H1 (cell line): ENCODE measurements at regions not wholly inside any gene's neighbourhood (a gene's known extent, or its start where the extent isn't known, plus 50 kb on each side); places are given as distances from the start of the nearest gene placed in this dataset.

ENCODE experiments used
- CTCF ChIA-PET: fragments of 300-600 bp; sonication (Branson Sonifier 250); formaldehyde crosslinking; loops from one replicate; lab custom pipeline; 2021; ENCODE audit not compliant: partially characterized antibody; lab: Charles Lee
- POLR2A ChIA-PET: fragments of 300-600 bp; sonication (Branson Sonifier 250); formaldehyde crosslinking; loops from one replicate; lab custom pipeline; 2021; ENCODE audit warnings: inconsistent platforms; ENCODE audit not compliant: partially characterized antibody; lab: Charles Lee
- DNase-seq, 2 experiments: peaks; one replicate each; pipeline versions ENCODE4 v3.0.0 to v3.0.0-alpha.2; 2010 to 2022; ENCODE audit warnings: low spot score in 2 of 2, low read depth in 1 of 2, mixed read lengths in 1 of 2
- FAIRE-seq: peaks from 2 replicates; lab custom pipeline; 2011; peaks lifted over from hg19 to GRCh38; lab: Jason Lieb, UNC
- H2AFZ ChIP-seq: 2 replicates; pipeline ENCODE4 v1.8.1; 2012; ENCODE audit warnings: low read length, inconsistent platforms
- H2AK5ac ChIP-seq: 2 replicates; pipeline ENCODE4 v1.6.1; 2013; ENCODE audit warnings: low read depth, low read length
- H2BK120ac ChIP-seq: replicated peaks from 2 replicates; pipeline ENCODE3; 2013; ENCODE audit warnings: low read depth, low read length, inconsistent platforms
- H2BK12ac ChIP-seq: 2 replicates; pipeline ENCODE4 v1.6.1; 2013; ENCODE audit warnings: low read depth, low read length
- H2BK15ac ChIP-seq: 2 replicates; pipeline ENCODE4 v1.6.1; 2013; ENCODE audit warnings: low read length
- H2BK20ac ChIP-seq: 2 replicates; pipeline ENCODE4 v1.6.1; 2013; ENCODE audit warnings: low read length
- H2BK5ac ChIP-seq: 2 replicates; pipeline ENCODE4 v1.6.1; 2013; ENCODE audit warnings: low read depth, low read length
- H3K14ac ChIP-seq: 2 replicates; pipeline ENCODE4 v1.6.1; 2013; ENCODE audit warnings: inconsistent platforms; ENCODE audit not compliant: insufficient read length
- H3K18ac ChIP-seq: 2 replicates; pipeline ENCODE4 v1.6.1; 2013; ENCODE audit warnings: low read length; ENCODE audit errors: extremely low read depth
- H3K23ac ChIP-seq: 2 replicates; pipeline ENCODE4 v1.6.1; 2013; ENCODE audit warnings: inconsistent platforms; ENCODE audit not compliant: insufficient read length
- H3K23me2 ChIP-seq: 2 replicates; pipeline ENCODE4 v1.6.1; 2013; ENCODE audit warnings: low read depth, low read length
- H3K27ac ChIP-seq: 2 replicates; pipeline ENCODE4 v1.6.1; 2011; ENCODE audit warnings: low read depth, low read length, inconsistent platforms
- H3K27me3 ChIP-seq, 4 experiments: replicated peaks in 1 of 4; 1 replicate in 1 of 4; 2 replicates in 3 of 4; pipeline versions ENCODE4 v1.6.1 to v1.8.1; 2011 to 2013; ENCODE audit warnings: low read length in 3 of 4, mild to moderate bottlenecking in 3 of 4, inconsistent platforms in 2 of 4, mixed read lengths in 2 of 4, moderate library complexity in 1 of 4; ENCODE audit not compliant: control insufficient read depth in 3 of 4, insufficient read depth in 3 of 4; ENCODE audit errors: extremely low read depth in 1 of 4
- H3K36me3 ChIP-seq, 4 experiments: 2 replicates each; pipeline versions ENCODE4 v1.6.1 to v1.8.1; 2011 to 2013; ENCODE audit warnings: mild to moderate bottlenecking in 4 of 4, low read length in 3 of 4, moderate library complexity in 2 of 4, control low read depth in 1 of 4, inconsistent platforms in 1 of 4; ENCODE audit not compliant: insufficient read depth in 4 of 4, control insufficient read depth in 2 of 4
- H3K4ac ChIP-seq: replicated peaks from 2 replicates; pipeline ENCODE3; 2013; ENCODE audit warnings: low read length, low read depth, mixed read lengths, inconsistent platforms; ENCODE audit not compliant: insufficient read length
- H3K4me1 ChIP-seq, 4 experiments: replicated peaks in 1 of 4; 1 replicate in 1 of 4; 2 replicates in 3 of 4; pipeline versions ENCODE4 v1.6.1 to v1.8.1; 2011 to 2013; ENCODE audit warnings: low read length in 3 of 4, inconsistent platforms in 2 of 4, mixed read lengths in 1 of 4; ENCODE audit not compliant: insufficient read depth in 4 of 4, control insufficient read depth in 3 of 4
- H3K4me2 ChIP-seq, 2 experiments: 2 replicates each; pipeline versions ENCODE4 v1.6.1 to v1.8.1; 2011 to 2013; ENCODE audit warnings: low read depth in 2 of 2, low read length in 2 of 2, control low read depth in 1 of 2, inconsistent platforms in 1 of 2, mild to moderate bottlenecking in 1 of 2; ENCODE audit not compliant: insufficient read depth in 1 of 2
- H3K4me3 ChIP-seq, 4 experiments: fragments of 200-600, 300-600 bp in 1 of 4; sonication (generic), shearing (Covaris generic), sonication (Bioruptor Twin) in 1 of 4; 2 replicates each; pipeline versions ENCODE4 v1.5.1 to v1.8.1; 2011 to 2016; ENCODE audit warnings: low read length in 4 of 4, low read depth in 3 of 4, control low read depth in 2 of 4, inconsistent platforms in 2 of 4, mild to moderate bottlenecking in 2 of 4, mixed read lengths in 1 of 4, moderate library complexity in 1 of 4; ENCODE audit not compliant: insufficient read depth in 2 of 4; ENCODE audit errors: extremely low read depth in 1 of 4
- H3K56ac ChIP-seq: replicated peaks from 2 replicates; pipeline ENCODE3; 2013; ENCODE audit warnings: low read depth, mild to moderate bottlenecking, mixed read lengths, low read length, inconsistent platforms; ENCODE audit not compliant: insufficient read length
- H3K79me1 ChIP-seq: 2 replicates; pipeline ENCODE4 v1.6.1; 2013; ENCODE audit warnings: low read depth, low read length, control low read depth
- H3K79me2 ChIP-seq, 2 experiments: 2 replicates each; pipeline versions ENCODE4 v1.6.1 to v1.8.1; 2012 to 2013; ENCODE audit warnings: low read length in 2 of 2, mild to moderate bottlenecking in 2 of 2, inconsistent platforms in 1 of 2; ENCODE audit not compliant: insufficient read depth in 2 of 2, control insufficient read depth in 1 of 2
- H3K9ac ChIP-seq, 4 experiments: replicated peaks in 1 of 4; 1 replicate in 1 of 4; 2 replicates in 3 of 4; pipeline versions ENCODE4 v1.6.1 to v1.8.1; 2011 to 2013; ENCODE audit warnings: low read depth in 3 of 4, low read length in 3 of 4, control low read depth in 2 of 4, mild to moderate bottlenecking in 2 of 4, moderate library complexity in 2 of 4, inconsistent platforms in 1 of 4; ENCODE audit errors: extremely low read depth in 1 of 4
- H3K9me3 ChIP-seq, 2 experiments: 2 replicates each; pipeline versions ENCODE4 v1.6.1 to v1.8.1; 2012 to 2013; ENCODE audit warnings: mild to moderate bottlenecking in 2 of 2, moderate library complexity in 2 of 2, control low read depth in 1 of 2, inconsistent platforms in 1 of 2, low read depth in 1 of 2, low read length in 1 of 2, mixed read lengths in 1 of 2; ENCODE audit not compliant: insufficient read depth in 2 of 2
- H4K20me1 ChIP-seq, 2 experiments: replicated peaks in 1 of 2; 2 replicates each; pipeline versions ENCODE3 to v1.8.1; 2011 to 2013; ENCODE audit warnings: inconsistent platforms in 2 of 2, low read length in 2 of 2, mild to moderate bottlenecking in 1 of 2; ENCODE audit not compliant: insufficient read depth in 2 of 2, control insufficient read depth in 1 of 2
- H4K5ac ChIP-seq: 2 replicates; pipeline ENCODE4 v1.6.1; 2013; ENCODE audit warnings: low read length, low read depth, mixed read lengths, inconsistent platforms; ENCODE audit not compliant: insufficient read length
- H4K8ac ChIP-seq: 2 replicates; pipeline ENCODE4 v1.8.0; 2013; ENCODE audit warnings: mild to moderate bottlenecking, moderate library complexity, low read length, inconsistent platforms; ENCODE audit not compliant: insufficient read depth; ENCODE audit errors: extremely low read depth
- H4K91ac ChIP-seq: replicated peaks from 2 replicates; pipeline ENCODE3; 2013; ENCODE audit warnings: low read length, mixed read lengths, inconsistent platforms; ENCODE audit not compliant: insufficient read length
- CBX5 ChIP-seq: fragments of 300-800, 300-1000 bp; sonication (generic); IDR thresholded peaks from 2 replicates; pipeline ENCODE4 v1.7.1; 2016; ENCODE audit warnings: antibody characterized with exemption, low read length, low read depth
- CBX8 ChIP-seq: fragments of 300-800, 300-1000 bp; sonication (generic); IDR thresholded peaks from 2 replicates; pipeline ENCODE4 v1.7.1; 2016; ENCODE audit warnings: low read depth, low read length, borderline replicate concordance
- EGR1 ChIP-seq: IDR thresholded peaks from 2 replicates; pipeline ENCODE4 v1.6.1; 2011; ENCODE audit warnings: low read depth, low read length, borderline replicate concordance
- EZH2 ChIP-seq: fragments of 200-600 bp; sonication (generic); IDR thresholded peaks from 2 replicates; pipeline ENCODE4 v1.7.1; 2012; ENCODE audit warnings: low read depth, mild to moderate bottlenecking, moderate library complexity, low read length, inconsistent platforms; ENCODE audit not compliant: severe bottlenecking
- JUND ChIP-seq: IDR thresholded peaks from 2 replicates; pipeline ENCODE4 v1.6.1; 2011; ENCODE audit warnings: mild to moderate bottlenecking, improper control_type of control experiment, low read length
- RAD21 ChIP-seq, 2 experiments: IDR thresholded peaks in 1 of 2; conservative IDR thresholded peaks in 1 of 2; 2 replicates each; pipeline ENCODE4 v1.6.1; 2011; ENCODE audit warnings: low read depth in 2 of 2, low read length in 2 of 2, improper control_type of control experiment in 1 of 2, inconsistent platforms in 1 of 2, mild to moderate bottlenecking in 1 of 2, moderate library complexity in 1 of 2
- RFX5 ChIP-seq: IDR thresholded peaks from 2 replicates; pipeline ENCODE4 v1.6.1; 2011; ENCODE audit warnings: low read depth, low read length, improper control_type of control experiment, borderline replicate concordance
- SP2 ChIP-seq: IDR thresholded peaks from 2 replicates; pipeline ENCODE4 v1.6.1; 2012; ENCODE audit warnings: mild to moderate bottlenecking, low read length, inconsistent platforms
- TBP ChIP-seq: IDR thresholded peaks from 2 replicates; pipeline ENCODE4 v1.6.1; 2011; ENCODE audit warnings: low read depth, low read length, improper control_type of control experiment
- WGBS, 2 experiments: shearing (Covaris generic) in 1 of 2; methylation state at CpG; one replicate each; pipeline versions ENCODE4 v1.1.6 to v1.1.7; 2013 to 2015; ENCODE audit warnings: low lambda C conversion rate in 2 of 2, mixed read lengths in 2 of 2, inconsistent platforms in 1 of 2, low coverage in 1 of 2, missing lambda C conversion rate in 1 of 2; ENCODE audit not compliant: insufficient replicate concordance in 2 of 2, insufficient coverage in 1 of 2, insufficient read length in 1 of 2; ENCODE audit errors: extremely low coverage in 1 of 2, missing lambda C conversion rate in 1 of 2; 5-methylcytosine and 5-hydroxymethylcytosine counted together
- TF ChIP-seq, protein P1 (sequence below): IDR thresholded peaks from 2 replicates; pipeline ENCODE4 v1.6.1; 2012; ENCODE audit warnings: inconsistent platforms
- TF ChIP-seq, protein P2 (sequence below): IDR thresholded peaks from 2 replicates; pipeline ENCODE4 v1.6.1; 2011; ENCODE audit warnings: low read depth, mild to moderate bottlenecking, low read length; ENCODE audit not compliant: insufficient read depth

DNA sequence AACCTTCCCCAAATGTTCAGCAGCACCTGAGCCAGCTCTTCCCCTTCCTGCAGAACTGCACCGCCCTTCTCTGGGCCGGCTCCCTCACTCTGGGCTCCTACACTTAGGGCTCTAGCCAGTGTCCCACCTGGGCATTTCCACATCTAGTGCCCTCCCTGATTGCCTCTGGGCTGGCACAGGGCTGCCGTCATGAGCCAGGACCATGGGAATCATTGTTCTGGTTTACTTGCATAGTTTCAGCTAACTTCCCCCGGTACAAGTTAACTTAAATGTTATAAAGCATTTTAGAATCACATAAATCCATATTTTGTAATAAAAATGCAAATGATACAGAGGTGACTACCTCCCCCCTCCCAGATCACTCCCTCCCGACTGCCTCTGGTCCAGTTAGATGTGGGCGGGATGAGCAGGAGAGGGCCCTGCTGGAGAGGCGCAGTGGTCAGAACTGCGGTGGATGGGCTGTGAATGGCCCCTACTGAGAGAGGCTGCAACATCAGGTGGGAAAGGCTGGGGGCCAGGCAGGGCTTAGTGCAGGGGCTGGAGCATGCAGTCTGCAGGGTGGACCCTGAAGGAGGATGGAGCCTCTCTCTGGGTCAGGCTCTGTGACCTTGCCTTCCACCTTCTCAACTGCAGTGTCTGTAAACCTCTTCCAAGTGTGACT is 371.4 kb upstream of the C1orf174 start:
- H3K4me1 ChIP-seq: no peaks in the 10 kb centered on the region
- H3K79me1 ChIP-seq: no peaks in the 10 kb centered on the region
- H3K79me2 ChIP-seq: no peaks in the 10 kb centered on the region
- no peak overlapping the region for H2AFZ ChIP-seq
- CTCF ChIA-PET: no interaction called here
- no peak overlapping the region for H3K27ac ChIP-seq
- TF ChIP-seq JUND (no peak), EZH2 (no peak), SP2 (no peak), CBX8 (no peak), TBP (no peak), RAD21 (IDR thresholded peaks at IDR 0.05 in 1 of 2, conservative IDR thresholded peaks at IDR 0.05 in 1 of 2; ENCODE audit: low read depth in 2 of 2, low read length in 2 of 2) (no peak), RFX5 (no peak), EGR1 (no peak), CBX5 (no peak)
- TF ChIP-seq, protein P1, sequence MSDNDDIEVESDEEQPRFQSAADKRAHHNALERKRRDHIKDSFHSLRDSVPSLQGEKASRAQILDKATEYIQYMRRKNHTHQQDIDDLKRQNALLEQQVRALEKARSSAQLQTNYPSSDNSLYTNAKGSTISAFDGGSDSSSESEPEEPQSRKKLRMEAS: no peak
- TF ChIP-seq, protein P2, sequence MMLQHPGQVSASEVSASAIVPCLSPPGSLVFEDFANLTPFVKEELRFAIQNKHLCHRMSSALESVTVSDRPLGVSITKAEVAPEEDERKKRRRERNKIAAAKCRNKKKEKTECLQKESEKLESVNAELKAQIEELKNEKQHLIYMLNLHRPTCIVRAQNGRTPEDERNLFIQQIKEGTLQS: no peak
- TF ChIP-seq, all 59 proteins: peak for 0
- Histone ChIP-seq H4K8ac (no peak overlapping the region), H3K9me3 (peaks cover 7 to 43% of the 10 kb centered on the region in 2 experiments; a peak in 3 of 4 replicates), H3K23me2 (no peaks in the 10 kb centered on the region), H3K4ac (no peak overlapping the region), H2BK20ac (no peak overlapping the region), H4K91ac (no peak overlapping the region), H3K4me3 (no peak overlapping the region), H2AK5ac (no peak overlapping the region), H3K27me3 (no peaks in the 10 kb centered on the region), H3K9ac (no peak overlapping the region), H3K14ac (no peak overlapping the region), H3K18ac (no peak overlapping the region), H3K4me2 (no peak overlapping the region), H3K23ac (no peak overlapping the region), H4K5ac (no peak overlapping the region), H2BK12ac (no peak overlapping the region), H4K20me1 (no peaks in the 10 kb centered on the region), H2BK5ac (no peak overlapping the region), H2BK120ac (no peak overlapping the region), H2BK15ac (no peak overlapping the region), H3K56ac (no peak overlapping the region), H3K36me3 (no peaks in the 10 kb centered on the region)
- 91% methylated on average over 8 of the region's 8 CpGs; no CpG with 5 or more reads in 1 of the 2 experiments for WGBS, 2 experiments
- DNase-seq (no peak), FAIRE-seq (no peak)
- POLR2A ChIA-PET: no interaction called here
